HAP-1 (cell line): ENCODE measurements at regions not wholly inside any gene's neighbourhood (a gene's known extent, or its start where the extent isn't known, plus 50 kb on each side); places are given as distances from the start of the nearest gene placed in this dataset.
"Not testable (repeated sequence)": the region's sequence is repeated elsewhere in the genome, so short reads cannot be mapped to it uniquely, and the experiment has no call there.

Experiments
- DNase-seq, 2 experiments: peaks; one replicate each; pipeline ENCODE4 v3.0.0-alpha.2; 2016 to 2020; ENCODE audit warnings: low spot score in 2 of 2
- H3K27me3 ChIP-seq: fragments of 250-450 bp; sonication (Bioruptor Pico); 2 replicates; pipeline ENCODE4 v1.5.1; 2020; ENCODE audit warnings: low read depth, mild to moderate bottlenecking, moderate library complexity
- H3K36me3 ChIP-seq: fragments of 250-450 bp; sonication (Bioruptor Pico); replicated peaks from 2 replicates; pipeline ENCODE4 v1.5.1; 2020; ENCODE audit warnings: mild to moderate bottlenecking
- H3K4me1 ChIP-seq: fragments of 250-450 bp; sonication (Bioruptor Pico); 2 replicates; pipeline ENCODE4 v1.5.1; 2020; ENCODE audit warnings: mild to moderate bottlenecking
- H3K4me3 ChIP-seq: fragments of 250-450 bp; sonication (Bioruptor Pico); 2 replicates; pipeline ENCODE4 v1.5.1; 2020; ENCODE audit warnings: mild to moderate bottlenecking, moderate library complexity
- H3K9me3 ChIP-seq: fragments of 250-450 bp; sonication (Bioruptor Pico); 2 replicates; pipeline ENCODE4 v1.5.1; 2020; ENCODE audit warnings: mild to moderate bottlenecking, moderate library complexity
- in situ Hi-C: fragments of 300-500 bp; cut with MboI; formaldehyde crosslinking; loops from 3 replicates; pipeline ENCODE4 v1.14.3; 2020; ENCODE audit warnings: low sequenced_read_pairs, inconsistent platforms, mixed read lengths

DNA sequence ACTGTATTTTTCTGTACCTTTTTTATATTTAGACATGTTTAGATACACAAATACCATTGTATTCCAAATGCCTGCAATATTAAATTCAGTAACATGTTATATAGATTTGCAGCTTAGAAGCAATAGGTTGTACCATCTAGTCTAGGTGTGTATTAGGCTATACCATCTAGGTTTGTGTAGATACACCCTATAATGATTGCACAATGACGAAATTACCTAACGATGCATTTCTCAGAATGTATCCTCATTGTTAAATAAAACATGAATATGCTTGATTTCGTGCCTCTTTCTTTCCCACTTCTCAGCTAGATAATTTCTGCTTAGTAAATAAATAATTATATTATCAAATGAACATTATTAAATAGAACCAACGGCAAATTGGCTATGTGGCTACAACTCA, 653.0 kb downstream of the EPM2A start:
- no peak overlapping the region for H3K4me3 ChIP-seq
- H3K36me3 ChIP-seq = no peaks in the 10 kb centered on the region
- no peak for DNase-seq
- no peaks in the 10 kb centered on the region for H3K27me3 ChIP-seq
- H3K9me3 ChIP-seq = no peaks in the 10 kb centered on the region
- peaks cover 3% of the 10 kb centered on the region; the same call in 1 of the 2 replicates for H3K4me1 ChIP-seq
- in situ Hi-C loops = no loop called here

DNA sequence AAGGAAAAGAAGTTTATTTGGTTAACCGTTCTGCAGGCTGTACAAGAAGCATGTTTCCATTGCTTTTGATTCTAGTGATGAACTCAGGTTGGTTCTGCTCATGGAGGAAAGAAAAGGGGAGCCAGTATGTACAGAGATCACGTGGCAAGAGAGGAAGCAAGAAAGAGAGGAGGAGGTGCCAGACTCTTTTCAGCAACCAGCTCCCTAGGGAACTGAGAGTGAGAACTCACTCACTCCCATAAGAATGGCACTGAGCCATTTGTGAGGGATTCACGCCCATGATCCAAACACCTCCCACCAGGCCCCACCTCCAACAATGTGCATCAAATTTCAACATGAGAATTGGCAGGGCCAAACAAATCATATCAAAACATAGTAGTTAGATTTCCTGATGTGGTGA, 649.1 kb downstream of the EPM2A start:
- peak; percentile 50 to 67 for DNase-seq
- in situ Hi-C loops = no loop called here
- H3K4me3 ChIP-seq = no peak overlapping the region
- H3K4me1 ChIP-seq = peaks cover 3% of the 10 kb centered on the region; the same call in 1 of the 2 replicates
- no peaks in the 10 kb centered on the region for H3K9me3 ChIP-seq
- H3K36me3 ChIP-seq = no peaks in the 10 kb centered on the region
- H3K27me3 ChIP-seq = 0 out of 2 replicates have a peak, but pooled peaks cover 2% of the 10 kb centered on the region

- no peaks in the 10 kb centered on the region for H3K36me3 ChIP-seq
- H3K4me3 ChIP-seq = no peak overlapping the region
- no peak for DNase-seq
- 0 out of 2 replicates have a peak, but pooled peaks cover 2% of the 10 kb centered on the region for H3K27me3 ChIP-seq
- in situ Hi-C loops = no loop called here
- H3K4me1 ChIP-seq = peaks cover 3% of the 10 kb centered on the region; the same call in 1 of the 2 replicates
- H3K9me3 ChIP-seq = no peaks in the 10 kb centered on the region
Measured at GRCh38 chr6:145087034-145087433, 648.3 kb downstream of the EPM2A start.

DNA sequence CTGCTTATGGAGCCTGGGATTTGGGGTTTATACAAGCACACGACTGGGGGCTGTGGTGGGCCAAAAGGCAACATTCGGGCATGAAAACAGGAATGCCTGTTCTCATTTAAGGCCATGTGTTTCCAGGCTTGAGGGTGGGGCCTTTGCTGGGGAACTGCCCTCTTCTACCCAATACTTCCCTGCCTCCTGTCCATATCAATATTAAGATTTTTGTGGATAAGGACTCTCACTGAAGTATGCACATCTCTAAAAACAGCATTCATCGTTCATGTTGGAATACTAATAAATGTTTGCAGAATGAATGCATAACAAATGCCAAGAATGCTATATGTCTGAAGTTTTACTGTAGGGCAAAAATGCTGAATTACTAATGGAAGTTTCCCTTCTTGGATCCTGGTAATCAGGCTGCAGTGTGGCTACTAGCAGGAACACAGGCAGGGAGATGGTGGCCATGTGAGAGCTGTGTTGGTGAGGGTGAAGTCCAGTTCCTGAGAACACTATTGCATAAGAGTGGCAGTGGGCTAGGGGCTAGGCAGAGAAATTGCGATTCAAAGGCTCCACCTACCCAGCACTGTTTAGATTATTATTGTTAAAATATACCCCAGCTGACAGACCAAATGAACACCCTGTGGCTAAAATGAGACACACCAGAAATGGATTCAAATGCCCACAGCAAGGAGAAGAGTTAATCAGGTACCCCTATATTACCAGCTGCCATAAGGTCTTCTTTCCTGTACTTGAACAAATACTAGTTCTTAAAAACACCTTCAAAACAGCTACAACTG, 644.3 kb downstream of the EPM2A start:
- Histone ChIP-seq H3K27me3 (0 out of 2 replicates have a peak, but pooled peaks cover 2% of the 10 kb centered on the region), H3K36me3 (no peaks in the 10 kb centered on the region), H3K4me1 (peaks cover 1% of the 10 kb centered on the region; the same call in 1 of the 2 replicates), H3K4me3 (no peak overlapping the region), H3K9me3 (no peaks in the 10 kb centered on the region)
- no peak for DNase-seq
- in situ Hi-C loops = no loop called here

DNA sequence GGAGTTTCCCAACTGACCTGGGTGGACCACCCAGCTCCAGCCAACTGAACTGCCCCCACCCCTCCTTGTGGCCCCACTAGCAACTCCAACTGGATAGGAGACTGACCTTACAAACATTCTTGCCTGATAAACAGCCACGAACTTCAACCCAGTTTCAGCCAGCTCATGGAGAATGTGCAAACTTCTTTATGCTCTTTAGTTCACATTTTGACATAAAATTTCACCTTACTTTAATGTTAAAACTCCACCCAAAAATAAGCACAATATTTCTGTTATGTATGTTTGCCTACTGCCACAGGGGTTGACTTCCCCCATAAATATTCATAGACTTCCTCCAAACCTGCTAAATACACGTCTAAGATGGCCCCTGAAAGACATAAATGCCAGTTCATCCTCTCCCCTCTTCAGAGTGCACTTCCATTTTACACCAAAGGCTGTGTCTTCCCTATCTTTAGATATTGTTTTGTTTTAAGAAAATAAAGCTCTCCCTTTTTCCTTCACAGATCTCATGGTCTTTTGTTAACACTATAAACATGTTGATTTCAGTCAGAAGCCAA, 643.7 kb downstream of the EPM2A start:
- Histone ChIP-seq H3K27me3 (0 out of 2 replicates have a peak, but pooled peaks cover 2% of the 10 kb centered on the region), H3K36me3 (no peaks in the 10 kb centered on the region), H3K4me1 (no peaks in the 10 kb centered on the region), H3K4me3 (no peak overlapping the region), H3K9me3 (no peaks in the 10 kb centered on the region)
- in situ Hi-C loops = no loop called here
- DNase-seq = no peak

- Histone ChIP-seq H3K9me3 (no peaks in the 10 kb centered on the region), H3K4me1 (no peaks in the 10 kb centered on the region), H3K4me3 (no peak overlapping the region), H3K36me3 (no peaks in the 10 kb centered on the region), H3K27me3 (0 out of 2 replicates have a peak, but pooled peaks cover 2% of the 10 kb centered on the region)
- no peak for DNase-seq
- in situ Hi-C loops = no loop called here
Measured at GRCh38 chr6:145092554-145092953, 642.8 kb downstream of the EPM2A start.

DNA sequence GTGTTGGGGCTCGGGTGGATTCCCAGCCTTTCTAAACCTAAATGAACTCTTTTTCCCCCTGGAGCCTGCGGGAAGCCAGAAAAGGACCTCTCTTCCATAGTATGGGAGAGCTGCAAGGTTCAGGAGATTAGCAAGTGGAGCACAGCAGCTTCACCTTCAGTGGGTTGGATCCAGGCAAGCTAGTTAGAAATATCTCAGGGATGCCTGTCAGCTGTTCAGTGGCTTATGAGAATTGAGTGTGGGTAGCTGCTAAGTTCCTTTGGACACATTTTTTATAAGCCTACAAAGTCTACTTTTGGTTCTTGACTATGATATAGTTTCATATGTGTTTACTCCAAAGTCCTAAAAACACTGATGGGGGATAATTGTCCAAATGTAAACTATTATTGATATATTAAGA, 642.1 kb downstream of the EPM2A start:
- no peak for DNase-seq
- Histone ChIP-seq H3K4me1 (no peaks in the 10 kb centered on the region), H3K4me3 (no peak overlapping the region), H3K27me3 (0 out of 2 replicates have a peak, but pooled peaks cover 1% of the 10 kb centered on the region), H3K36me3 (no peaks in the 10 kb centered on the region), H3K9me3 (no peaks in the 10 kb centered on the region)
- in situ Hi-C loops = no loop called here

- no peak overlapping the region for H3K4me3 ChIP-seq
- H3K36me3 ChIP-seq = no peaks in the 10 kb centered on the region
- H3K4me1 ChIP-seq = no peaks in the 10 kb centered on the region
- no peaks in the 10 kb centered on the region for H3K27me3 ChIP-seq
- in situ Hi-C loops = no loop called here
- H3K9me3 ChIP-seq = no peaks in the 10 kb centered on the region
- peak in 1 of 2 experiments; percentile 8 for DNase-seq
Measured at GRCh38 chr6:145096846-145097245, 638.5 kb downstream of the EPM2A start.

DNA sequence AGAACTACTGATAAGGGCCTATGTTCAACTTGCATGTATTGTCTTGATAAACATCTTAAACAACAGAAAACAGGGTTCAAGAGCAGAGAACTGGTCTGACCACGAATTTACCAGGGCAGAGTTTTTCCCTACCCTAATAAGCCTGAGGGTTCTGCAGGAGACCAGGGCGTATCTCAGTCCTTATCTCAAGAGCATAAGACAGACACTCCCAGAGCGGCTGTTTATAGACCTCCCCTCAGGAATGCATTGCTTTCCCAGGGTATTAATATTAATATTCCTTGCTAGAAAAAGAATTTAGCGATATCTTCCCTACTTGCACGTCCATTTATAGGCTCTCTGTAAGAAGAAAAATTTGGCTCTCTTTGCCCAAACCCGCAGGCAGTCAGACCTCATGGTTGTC, 637.2 kb downstream of the EPM2A start:
- H3K4me1 ChIP-seq, DNase-seq, in situ Hi-C loops, H3K27me3 ChIP-seq, H3K9me3 ChIP-seq, H3K4me3 ChIP-seq, H3K36me3 ChIP-seq: not testable (repeated sequence)

GRCh38 chr6:145099713-145100112, 635.6 kb downstream of the EPM2A start:
- Histone ChIP-seq H3K27me3 (no peaks in the 10 kb centered on the region), H3K4me3 (no peak overlapping the region), H3K9me3 (no peaks in the 10 kb centered on the region), H3K4me1 (no peaks in the 10 kb centered on the region), H3K36me3 (no peaks in the 10 kb centered on the region)
- in situ Hi-C loops = no loop called here
- DNase-seq = no peak

GRCh38 chr6:145110109-145110508, 625.2 kb downstream of the EPM2A start:
- DNase-seq = no peak
- no peaks in the 10 kb centered on the region for H3K4me1 ChIP-seq
- H3K4me3 ChIP-seq = no peak overlapping the region
- H3K9me3 ChIP-seq = no peaks in the 10 kb centered on the region
- in situ Hi-C loops = no loop called here
- H3K27me3 ChIP-seq = peaks cover 5% of the 10 kb centered on the region; the same call in 1 of the 2 replicates
- H3K36me3 ChIP-seq = no peaks in the 10 kb centered on the region

- H3K4me3 ChIP-seq, in situ Hi-C loops, H3K4me1 ChIP-seq, H3K27me3 ChIP-seq, H3K36me3 ChIP-seq, DNase-seq, H3K9me3 ChIP-seq: not testable (repeated sequence)
Measured at GRCh38 chr6:145111407-145111806, 623.9 kb downstream of the EPM2A start.

DNA sequence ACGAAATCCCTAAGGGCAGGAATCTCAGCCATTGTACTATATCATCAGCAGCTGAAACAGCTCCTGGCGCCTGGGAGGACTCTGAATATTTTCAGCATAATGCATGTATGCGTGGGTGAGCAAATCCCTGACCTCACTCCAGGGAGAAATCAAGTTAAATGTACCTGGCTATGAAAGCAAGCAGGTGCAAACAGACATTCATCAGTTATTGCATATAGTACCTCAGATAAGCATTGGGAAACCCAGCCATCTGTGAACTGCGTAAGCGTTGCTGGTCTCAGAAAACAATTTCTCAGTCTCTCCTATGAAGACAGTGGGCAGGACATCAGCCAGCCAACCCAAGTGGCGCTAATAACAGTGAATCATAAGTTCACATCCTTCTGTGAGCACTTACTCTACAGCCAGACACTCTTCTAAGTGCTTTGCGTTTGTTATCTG, 622.6 kb downstream of the EPM2A start:
- no peaks in the 10 kb centered on the region for H3K4me1 ChIP-seq
- no peak overlapping the region for H3K4me3 ChIP-seq
- H3K36me3 ChIP-seq = no peaks in the 10 kb centered on the region
- in situ Hi-C loops = no loop called here
- peaks cover 5% of the 10 kb centered on the region; the same call in 1 of the 2 replicates for H3K27me3 ChIP-seq
- DNase-seq = no peak
- no peaks in the 10 kb centered on the region for H3K9me3 ChIP-seq

DNA sequence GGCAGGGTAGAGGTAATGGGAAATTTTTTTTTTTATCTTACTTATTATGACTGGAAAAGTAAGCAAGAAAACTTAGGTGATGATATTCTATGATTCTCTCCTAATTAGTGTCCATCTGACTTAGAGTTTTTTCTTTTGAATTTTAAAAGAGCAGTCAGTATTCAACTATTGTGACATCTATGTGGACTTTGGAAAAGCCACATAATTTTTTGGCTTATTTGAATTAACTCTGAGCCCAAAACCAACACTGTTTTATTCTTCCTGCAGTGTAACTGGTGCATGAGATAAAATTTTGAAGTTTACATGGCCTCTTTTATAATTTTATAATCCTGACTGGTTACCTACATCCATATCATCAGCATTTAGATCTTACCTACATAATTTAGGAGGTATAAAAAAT, 619.7 kb downstream of the EPM2A start:
- Histone ChIP-seq H3K4me1 (no peaks in the 10 kb centered on the region), H3K27me3 (peaks cover 5% of the 10 kb centered on the region; the same call in 1 of the 2 replicates), H3K4me3 (no peak overlapping the region), H3K9me3 (no peaks in the 10 kb centered on the region), H3K36me3 (no peaks in the 10 kb centered on the region)
- in situ Hi-C loops = no loop called here
- no peak for DNase-seq
